Chondrocyte (in vitro differentiated cells): ENCODE measurements at regions not wholly inside any gene's neighbourhood (a gene's known extent, or its start where the extent isn't known, plus 50 kb on each side); places are given as distances from the start of the nearest gene placed in this dataset.

Experiments
- DNase-seq: peaks from one replicate; pipeline ENCODE4 v3.0.0; 2021; ENCODE audit warnings: mixed read lengths, low spot score
- H3K27ac Mint-ChIP-seq: one replicate; pipeline ENCODE4 v1.8.0; 2021; ENCODE audit warnings: mild to moderate bottlenecking, moderate library complexity, mixed read lengths; ENCODE audit not compliant: unreplicated experiment
- H3K27me3 Mint-ChIP-seq: 2 replicates; pipeline ENCODE4 v1.8.0; 2021; ENCODE audit warnings: low read depth, mixed read lengths
- H3K36me3 Mint-ChIP-seq: 2 replicates; pipeline ENCODE4 v1.8.0; 2021; ENCODE audit warnings: low read depth, mixed read lengths
- H3K4me1 Mint-ChIP-seq: 2 replicates; pipeline ENCODE4 v1.8.0; 2021; ENCODE audit warnings: low read depth, mild to moderate bottlenecking, mixed read lengths
- H3K4me3 Mint-ChIP-seq: one replicate; pipeline ENCODE4 v1.8.0; 2021; ENCODE audit warnings: mild to moderate bottlenecking, moderate library complexity, mixed read lengths; ENCODE audit not compliant: unreplicated experiment
- H3K9me3 Mint-ChIP-seq: 2 replicates; pipeline ENCODE4 v1.8.0; 2021; ENCODE audit warnings: low read depth, mixed read lengths
- CTCF ChIP-seq: fragments of 200-600 bp; sonication (generic); IDR thresholded peaks from 2 replicates; pipeline ENCODE4 v1.5.0; 2021; ENCODE audit warnings: antibody characterized with exemption, mild to moderate bottlenecking, moderate library complexity

- Mint-ChIP-seq H3K4me3 (no peak overlapping the region), H3K9me3 (peaks cover 14% of the 10 kb centered on the region), H3K27ac (no peak overlapping the region), H3K4me1 (no peaks in the 10 kb centered on the region), H3K36me3 (peaks cover under 1% of the 10 kb centered on the region), H3K27me3 (peaks cover 22% of the 10 kb centered on the region)
- TF ChIP-seq CTCF, result no peak
- no peak for DNase-seq
Measured at GRCh38 chr11:100501450-100501849, 185.6 kb upstream of the ARHGAP42 start.

- DNase-seq, result no peak
Measured at GRCh38 chr11:100512475-100512874, 174.6 kb upstream of the ARHGAP42 start.

GRCh38 chr11:100515087-100515486 is 172.0 kb upstream of the ARHGAP42 start:
- no peaks in the 10 kb centered on the region for H3K36me3 Mint-ChIP-seq
- no peak for TF ChIP-seq CTCF
- H3K4me3 Mint-ChIP-seq, result no peak overlapping the region
- H3K27ac Mint-ChIP-seq, result no peak overlapping the region
- peaks cover 7% of the 10 kb centered on the region for H3K27me3 Mint-ChIP-seq
- H3K4me1 Mint-ChIP-seq, result peaks cover 15% of the 10 kb centered on the region
- H3K9me3 Mint-ChIP-seq, result peaks cover 8% of the 10 kb centered on the region
- no peak for DNase-seq

More at GRCh38 chr11:100512475-100512874, 174.6 kb upstream of the ARHGAP42 start:
- peaks cover 15% of the 10 kb centered on the region for H3K4me1 Mint-ChIP-seq
- H3K27me3 Mint-ChIP-seq, result peaks cover 15% of the 10 kb centered on the region
- H3K9me3 Mint-ChIP-seq, result no peaks in the 10 kb centered on the region
- no peak overlapping the region for H3K4me3 Mint-ChIP-seq
- no peak for TF ChIP-seq CTCF
- no peak overlapping the region for H3K27ac Mint-ChIP-seq
- H3K36me3 Mint-ChIP-seq, result no peaks in the 10 kb centered on the region

- no peak for TF ChIP-seq CTCF
- Mint-ChIP-seq H3K4me3 (no peak overlapping the region), H3K36me3 (no peaks in the 10 kb centered on the region), H3K9me3 (peaks cover 30% of the 10 kb centered on the region), H3K4me1 (no peaks in the 10 kb centered on the region), H3K27me3 (peaks cover 18% of the 10 kb centered on the region), H3K27ac (no peak overlapping the region)
- no peak for DNase-seq
Measured at GRCh38 chr11:100525197-100525596, 161.9 kb upstream of the ARHGAP42 start.

GRCh38 chr11:100525635-100526034 is 161.5 kb upstream of the ARHGAP42 start:
- Mint-ChIP-seq H3K4me3 (no peak overlapping the region), H3K27ac (no peak overlapping the region), H3K9me3 (peaks cover 30% of the 10 kb centered on the region), H3K27me3 (peaks cover 18% of the 10 kb centered on the region), H3K4me1 (no peaks in the 10 kb centered on the region), H3K36me3 (no peaks in the 10 kb centered on the region)
- TF ChIP-seq CTCF, result peak; percentile 28
- no peak for DNase-seq
